ENCODE measurements at regions not wholly inside any gene's neighbourhood (a gene's known extent, or its start where the extent isn't known, plus 50 kb on each side); places are given as distances from the start of the nearest gene placed in this dataset.

DNA sequence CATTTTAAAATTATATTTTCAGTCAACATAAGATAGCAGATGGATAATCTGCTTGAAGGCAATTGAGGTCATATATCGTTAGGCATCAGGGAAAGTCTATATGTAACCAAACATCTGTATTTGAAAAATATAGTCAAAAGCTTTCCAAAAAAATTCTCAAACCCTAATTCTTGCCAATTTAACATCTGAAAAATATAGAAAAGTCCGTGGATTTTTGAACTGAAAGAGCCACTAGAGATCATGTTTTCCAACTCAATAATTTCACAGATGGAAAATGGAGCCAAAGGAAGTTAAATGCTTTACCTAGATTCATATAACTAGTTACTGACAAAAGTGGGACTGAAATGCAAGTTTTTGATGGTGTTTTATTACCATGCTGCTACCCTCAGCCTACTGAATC is 185.1 kb upstream of the ZNF804A start:
- H2AFZ ChIP-seq (ENCODE audit: control insufficient read depth, low read length): no peak overlapping the region
- no peak for DNase-seq (ENCODE audit: low read depth, low spot score)
- no peaks in the 10 kb centered on the region for H3K9me3 ChIP-seq (ENCODE audit: control insufficient read depth, low read depth, low read length)
- H3K4me3 ChIP-seq (ENCODE audit: control insufficient read depth in 2 of 3, extremely low read depth in 1 of 3, insufficient read depth in 2 of 3, low read depth in 1 of 3, low read length in 3 of 3): no peak overlapping the region
- no peaks in the 10 kb centered on the region for H4K20me1 ChIP-seq (ENCODE audit: control insufficient read depth, extremely low read depth, insufficient read depth, low read length)
- no peak overlapping the region for H3K27ac ChIP-seq (ENCODE audit: control insufficient read depth, insufficient read depth, low read length)
- no peaks in the 10 kb centered on the region for H3K4me1 ChIP-seq (ENCODE audit: control insufficient read depth, extremely low read depth, insufficient read depth, low read length)
- no peaks in the 10 kb centered on the region for H3K9me1 ChIP-seq (ENCODE audit: control insufficient read depth, extremely low read depth, insufficient read depth, low read length)
- H3K4me2 ChIP-seq (ENCODE audit: control insufficient read depth, extremely low read depth, insufficient read depth, low read depth, low read length): no peak overlapping the region
- no peaks in the 10 kb centered on the region for H3K79me2 ChIP-seq (ENCODE audit: control insufficient read depth, insufficient read depth, low read length)
- H3K36me3 ChIP-seq (ENCODE audit: control insufficient read depth in 2 of 2, extremely low read depth in 1 of 2, insufficient read depth in 2 of 2, low read length in 2 of 2): no peaks in the 10 kb centered on the region
- no peaks in the 10 kb centered on the region for H3K27me3 ChIP-seq (ENCODE audit: control insufficient read depth, extremely low read depth, insufficient read depth, low read length)
- no peak overlapping the region for H3K9ac ChIP-seq (ENCODE audit: control insufficient read depth, extremely low read depth, insufficient read depth, low read length)
- no peak for FAIRE-seq
- dilution Hi-C loops (cut with MboI; ENCODE audit: extremely low pct_ligation_motif_present, low sequenced_read_pairs): no loop called here
- TF ChIP-seq EZH2 (IDR thresholded peaks at IDR 0.05; ENCODE audit: low read length) (no peak), CTCF (optimal IDR thresholded peaks at IDR 0.05 in 1 of 3, IDR thresholded peaks at IDR 0.05 in 1 of 3, conservative IDR thresholded peaks at IDR 0.05 in 1 of 3; ENCODE audit: extremely low read depth in 1 of 3, insufficient read depth in 2 of 3, low read length in 3 of 3) (no peak)

- Histone ChIP-seq H2AFZ (ENCODE audit: control insufficient read depth, low read length) (no peak overlapping the region), H3K9ac (ENCODE audit: control insufficient read depth, extremely low read depth, insufficient read depth, low read length) (no peak overlapping the region), H3K27ac (ENCODE audit: control insufficient read depth, insufficient read depth, low read length) (no peak overlapping the region), H3K79me2 (ENCODE audit: control insufficient read depth, insufficient read depth, low read length) (no peaks in the 10 kb centered on the region), H4K20me1 (ENCODE audit: control insufficient read depth, extremely low read depth, insufficient read depth, low read length) (no peaks in the 10 kb centered on the region), H3K4me3 (ENCODE audit: control insufficient read depth in 2 of 3, extremely low read depth in 1 of 3, insufficient read depth in 2 of 3, low read depth in 1 of 3, low read length in 3 of 3) (no peak overlapping the region), H3K4me1 (ENCODE audit: control insufficient read depth, extremely low read depth, insufficient read depth, low read length) (no peaks in the 10 kb centered on the region), H3K9me1 (ENCODE audit: control insufficient read depth, extremely low read depth, insufficient read depth, low read length) (no peaks in the 10 kb centered on the region), H3K27me3 (ENCODE audit: control insufficient read depth, extremely low read depth, insufficient read depth, low read length) (no peaks in the 10 kb centered on the region), H3K9me3 (ENCODE audit: control insufficient read depth, low read depth, low read length) (no peaks in the 10 kb centered on the region), H3K4me2 (ENCODE audit: control insufficient read depth, extremely low read depth, insufficient read depth, low read depth, low read length) (no peak overlapping the region), H3K36me3 (ENCODE audit: control insufficient read depth in 2 of 2, extremely low read depth in 1 of 2, insufficient read depth in 2 of 2, low read length in 2 of 2) (no peaks in the 10 kb centered on the region)
- TF ChIP-seq EZH2 (IDR thresholded peaks at IDR 0.05; ENCODE audit: low read length) (no peak), CTCF (optimal IDR thresholded peaks at IDR 0.05 in 1 of 3, IDR thresholded peaks at IDR 0.05 in 1 of 3, conservative IDR thresholded peaks at IDR 0.05 in 1 of 3; ENCODE audit: extremely low read depth in 1 of 3, insufficient read depth in 2 of 3, low read length in 3 of 3) (no peak)
- DNase-seq (ENCODE audit: low read depth, low spot score) (no peak), FAIRE-seq (no peak)
- dilution Hi-C loops (cut with MboI; ENCODE audit: extremely low pct_ligation_motif_present, low sequenced_read_pairs): no loop called here
These were observed 184.6 kb upstream of the ZNF804A start for GRCh38 chr2:184413671-184414229.

Measured in keratinocyte (primary cell).